Kidney capillary endothelial cell (primary cell): ENCODE measurements at regions not wholly inside any gene's neighbourhood (a gene's known extent, or its start where the extent isn't known, plus 50 kb on each side); places are given as distances from the start of the nearest gene placed in this dataset.

Source experiments
- DNase-seq: peaks from one replicate; pipeline ENCODE4 v3.0.0-alpha.2; 2018; ENCODE audit warnings: low spot score

- no peak for DNase-seq
Observed at GRCh38 chr12:43179486-43179885, 372.5 kb downstream of the ADAMTS20 start.

- no peak for DNase-seq
Observed at GRCh38 chr12:43177276-43177675, 374.7 kb downstream of the ADAMTS20 start.

GRCh38 chr12:43169115-43169681, 382.8 kb downstream of the ADAMTS20 start:
- DNase-seq: no peak

GRCh38 chr12:43167691-43168090, 384.3 kb downstream of the ADAMTS20 start:
- no peak for DNase-seq

- DNase-seq: no peak
Observed at GRCh38 chr12:43165351-43165750, 386.7 kb downstream of the ADAMTS20 start.

GRCh38 chr12:43162138-43162537, 389.9 kb downstream of the ADAMTS20 start:
- no peak for DNase-seq

GRCh38 chr12:43159506-43159905, 392.5 kb downstream of the ADAMTS20 start:
- DNase-seq: no peak

GRCh38 chr12:43158126-43158525, 393.9 kb downstream of the ADAMTS20 start:
- no peak for DNase-seq

GRCh38 chr12:43155376-43155775, 396.6 kb downstream of the ADAMTS20 start:
- no peak for DNase-seq

GRCh38 chr12:43154498-43155045, 397.4 kb downstream of the ADAMTS20 start:
- no peak for DNase-seq

GRCh38 chr12:43151441-43151981, 400.5 kb downstream of the ADAMTS20 start:
- DNase-seq: no peak

GRCh38 chr12:43148691-43149090, 403.3 kb downstream of the ADAMTS20 start:
- no peak for DNase-seq

- DNase-seq: no peak
Observed at GRCh38 chr12:43147878-43148277, 404.1 kb downstream of the ADAMTS20 start.

- DNase-seq: no peak
Observed at GRCh38 chr12:43145481-43145880, 406.5 kb downstream of the ADAMTS20 start.

- DNase-seq: no peak
Observed at GRCh38 chr12:43143278-43143677, 408.7 kb downstream of the ADAMTS20 start.

GRCh38 chr12:43132291-43132690, 419.7 kb downstream of the ADAMTS20 start:
- no peak for DNase-seq

- DNase-seq: no peak
Observed at GRCh38 chr12:43131301-43131700, 420.7 kb downstream of the ADAMTS20 start.

GRCh38 chr12:43127886-43128549, 424.0 kb downstream of the ADAMTS20 start:
- DNase-seq: no peak

- no peak for DNase-seq
Observed at GRCh38 chr12:43126652-43127375, 425.2 kb downstream of the ADAMTS20 start.

- DNase-seq: no peak
Observed at GRCh38 chr12:43123461-43123860, 428.5 kb downstream of the ADAMTS20 start.

GRCh38 chr12:43120150-43120549, 431.9 kb downstream of the ADAMTS20 start:
- DNase-seq: no peak

GRCh38 chr12:43118881-43119280, 433.1 kb downstream of the ADAMTS20 start:
- no peak for DNase-seq

GRCh38 chr12:43118234-43118633, 433.8 kb downstream of the ADAMTS20 start:
- no peak for DNase-seq
